ENCODE measurements at regions not wholly inside any gene's neighbourhood (a gene's known extent, or its start where the extent isn't known, plus 50 kb on each side); places are given as distances from the start of the nearest gene placed in this dataset.

- Histone ChIP-seq H3K9me3 (ENCODE audit: control insufficient read depth in 2 of 3, insufficient read depth in 1 of 3, low read length in 3 of 3) (no peaks in the 10 kb centered on the region), H3K27ac (ENCODE audit: low read depth in 2 of 2, low read length in 2 of 2) (no peak overlapping the region), H3K36me3 (ENCODE audit: control insufficient read depth in 2 of 3, insufficient read depth in 3 of 3, low read length in 3 of 3) (no peaks in the 10 kb centered on the region), H3K27me3 (ENCODE audit: control insufficient read depth, insufficient read depth, low read length) (no peaks in the 10 kb centered on the region), H3K4me1 (ENCODE audit: control insufficient read depth in 2 of 3, insufficient read depth in 2 of 3, low read depth in 1 of 3, low read length in 3 of 3) (no peaks in the 10 kb centered on the region), H3K4me3 (ENCODE audit: low read length in 3 of 3) (no peak overlapping the region), H3K9ac (ENCODE audit: low read length in 3 of 3) (no peak overlapping the region)
- DNase-seq = no peak
- no peak for FAIRE-seq
- TF ChIP-seq, protein P1, sequence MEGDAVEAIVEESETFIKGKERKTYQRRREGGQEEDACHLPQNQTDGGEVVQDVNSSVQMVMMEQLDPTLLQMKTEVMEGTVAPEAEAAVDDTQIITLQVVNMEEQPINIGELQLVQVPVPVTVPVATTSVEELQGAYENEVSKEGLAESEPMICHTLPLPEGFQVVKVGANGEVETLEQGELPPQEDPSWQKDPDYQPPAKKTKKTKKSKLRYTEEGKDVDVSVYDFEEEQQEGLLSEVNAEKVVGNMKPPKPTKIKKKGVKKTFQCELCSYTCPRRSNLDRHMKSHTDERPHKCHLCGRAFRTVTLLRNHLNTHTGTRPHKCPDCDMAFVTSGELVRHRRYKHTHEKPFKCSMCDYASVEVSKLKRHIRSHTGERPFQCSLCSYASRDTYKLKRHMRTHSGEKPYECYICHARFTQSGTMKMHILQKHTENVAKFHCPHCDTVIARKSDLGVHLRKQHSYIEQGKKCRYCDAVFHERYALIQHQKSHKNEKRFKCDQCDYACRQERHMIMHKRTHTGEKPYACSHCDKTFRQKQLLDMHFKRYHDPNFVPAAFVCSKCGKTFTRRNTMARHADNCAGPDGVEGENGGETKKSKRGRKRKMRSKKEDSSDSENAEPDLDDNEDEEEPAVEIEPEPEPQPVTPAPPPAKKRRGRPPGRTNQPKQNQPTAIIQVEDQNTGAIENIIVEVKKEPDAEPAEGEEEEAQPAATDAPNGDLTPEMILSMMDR (IDR thresholded peaks at IDR 0.05; ENCODE audit: borderline replicate concordance, extremely low read depth, insufficient read depth) = no peak
- intact Hi-C loops (cut with DNase I) = no loop called here
These were observed 56.5 kb upstream of the FXR1 start for GRCh38 chr3:180855956-180856355.

GRCh38 chr3:180860180-180860858 is 52.2 kb upstream of the FXR1 start:
- FAIRE-seq (no peak), DNase-seq (no peak)
- H3K27me3 ChIP-seq (ENCODE audit: control insufficient read depth, insufficient read depth, low read length) = no peaks in the 10 kb centered on the region
- H3K4me3 ChIP-seq (ENCODE audit: low read length in 3 of 3) = no peak overlapping the region
- no peaks in the 10 kb centered on the region for H3K4me1 ChIP-seq (ENCODE audit: control insufficient read depth in 2 of 3, insufficient read depth in 2 of 3, low read depth in 1 of 3, low read length in 3 of 3)
- no peaks in the 10 kb centered on the region for H3K36me3 ChIP-seq (ENCODE audit: control insufficient read depth in 2 of 3, insufficient read depth in 3 of 3, low read length in 3 of 3)
- H3K9me3 ChIP-seq (ENCODE audit: control insufficient read depth in 2 of 3, insufficient read depth in 1 of 3, low read length in 3 of 3) = no peaks in the 10 kb centered on the region
- H3K27ac ChIP-seq (ENCODE audit: low read depth in 2 of 2, low read length in 2 of 2) = no peak overlapping the region
- intact Hi-C loops (cut with DNase I) = no loop called here
- H3K9ac ChIP-seq (ENCODE audit: low read length in 3 of 3) = no peak overlapping the region
- TF ChIP-seq, protein P1 (IDR thresholded peaks at IDR 0.05; ENCODE audit: borderline replicate concordance, extremely low read depth, insufficient read depth) = no peak
